Stomach (tissue), 4 donors: ENCODE measurements at regions not wholly inside any gene's neighbourhood (a gene's known extent, or its start where the extent isn't known, plus 50 kb on each side); places are given as distances from the start of the nearest gene placed in this dataset.
"Not testable (repeated sequence)": the region's sequence is repeated elsewhere in the genome, so short reads cannot be mapped to it uniquely, and the experiment has no call there.

Experiments
- POLR2A ChIP-seq, 4 donors: fragments of 450-650 bp; IDR thresholded peaks; one replicate each; pipeline ENCODE4 v1.6.1; 2016; ENCODE audit warnings: antibody characterized with exemption in 4 of 4, control low read depth in 2 of 4, mild to moderate bottlenecking in 1 of 4, moderate library complexity in 1 of 4
- POLR2AphosphoS5 ChIP-seq, 3 donors: sonication (generic); formaldehyde crosslinking; IDR thresholded peaks; one replicate each; pipeline ENCODE4 v1.6.1; 2016; ENCODE audit warnings: antibody characterized with exemption in 3 of 3
- TF ChIP-seq, protein P1 (sequence below), 7 experiments: fragments of 450-650 bp in 4 of 7; fragments of 200-600 bp in 3 of 7; sonication (generic) in 3 of 7; IDR thresholded peaks; one replicate each; pipeline ENCODE4 v1.5.1; 2016 to 2019; ENCODE audit warnings: antibody characterized with exemption in 7 of 7, control low read depth in 2 of 7, mild to moderate bottlenecking in 1 of 7

DNA sequence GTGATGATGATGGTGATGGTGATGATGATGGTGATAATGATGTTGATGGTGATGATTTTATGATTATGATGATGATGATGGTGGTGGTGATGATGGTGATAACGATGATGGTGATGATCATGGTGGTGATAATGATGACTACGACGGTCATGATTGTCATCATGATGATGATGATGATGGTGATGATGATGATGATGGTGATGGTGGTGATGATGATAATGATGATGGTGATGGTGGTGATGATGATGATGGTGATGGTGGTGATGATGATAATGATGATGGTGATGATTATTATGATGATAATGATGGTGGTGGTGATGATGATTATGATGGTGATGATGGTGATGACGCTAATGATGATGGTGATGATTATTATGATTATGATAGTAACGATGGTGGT lies 54.1 kb upstream of the SFSWAP start:
- TF ChIP-seq, protein P1, sequence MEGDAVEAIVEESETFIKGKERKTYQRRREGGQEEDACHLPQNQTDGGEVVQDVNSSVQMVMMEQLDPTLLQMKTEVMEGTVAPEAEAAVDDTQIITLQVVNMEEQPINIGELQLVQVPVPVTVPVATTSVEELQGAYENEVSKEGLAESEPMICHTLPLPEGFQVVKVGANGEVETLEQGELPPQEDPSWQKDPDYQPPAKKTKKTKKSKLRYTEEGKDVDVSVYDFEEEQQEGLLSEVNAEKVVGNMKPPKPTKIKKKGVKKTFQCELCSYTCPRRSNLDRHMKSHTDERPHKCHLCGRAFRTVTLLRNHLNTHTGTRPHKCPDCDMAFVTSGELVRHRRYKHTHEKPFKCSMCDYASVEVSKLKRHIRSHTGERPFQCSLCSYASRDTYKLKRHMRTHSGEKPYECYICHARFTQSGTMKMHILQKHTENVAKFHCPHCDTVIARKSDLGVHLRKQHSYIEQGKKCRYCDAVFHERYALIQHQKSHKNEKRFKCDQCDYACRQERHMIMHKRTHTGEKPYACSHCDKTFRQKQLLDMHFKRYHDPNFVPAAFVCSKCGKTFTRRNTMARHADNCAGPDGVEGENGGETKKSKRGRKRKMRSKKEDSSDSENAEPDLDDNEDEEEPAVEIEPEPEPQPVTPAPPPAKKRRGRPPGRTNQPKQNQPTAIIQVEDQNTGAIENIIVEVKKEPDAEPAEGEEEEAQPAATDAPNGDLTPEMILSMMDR (IDR thresholded peaks at IDR 0.05) = not testable (repeated sequence)
- TF ChIP-seq POLR2AphosphoS5, POLR2A (IDR thresholded peaks at IDR 0.05): not testable (repeated sequence)
